OCI-LY7 (cell line): ENCODE measurements at regions not wholly inside any gene's neighbourhood (a gene's known extent, or its start where the extent isn't known, plus 50 kb on each side); places are given as distances from the start of the nearest gene placed in this dataset.

Experiments
- BruUV-seq: library from RNA; stranded (reverse); fragments of 400-500 nt; replicated peaks from 2 replicates; lab custom pipeline; 2021; lab: Mats Ljungman, UMichigan
- CTCF ChIA-PET: fragments of 300-600 bp; sonication (Branson Sonifier 250); formaldehyde crosslinking; loops from one replicate; lab custom pipeline; 2022; ENCODE audit warnings: antibody characterized with exemption; ENCODE audit not compliant: unreplicated experiment; lab: Charles Lee
- POLR2A ChIA-PET: fragments of 300-600 bp; sonication (Branson Sonifier 250); formaldehyde crosslinking; loops from one replicate; lab custom pipeline; 2022; ENCODE audit warnings: antibody characterized with exemption; lab: Charles Lee
- DNase-seq: peaks from one replicate; pipeline ENCODE4 v3.0.0-alpha.2; 2015; ENCODE audit warnings: low spot score
- H2AFZ ChIP-seq: fragments of 200-600 bp; sonication (generic), shearing (Covaris generic); 2 replicates; pipeline ENCODE4 v1.6.1; 2014; ENCODE audit warnings: mild to moderate bottlenecking, antibody characterized with exemption, low read length, moderate library complexity
- H3K27ac ChIP-seq: fragments of 200-600 bp; sonication (generic); 2 replicates; pipeline ENCODE4 v1.5.1; 2014; ENCODE audit warnings: mixed run types, low read depth, mild to moderate bottlenecking, moderate library complexity, low read length, inconsistent platforms; ENCODE audit not compliant: poor library complexity, severe bottlenecking
- H3K36me3 ChIP-seq: fragments of 200-600 bp; sonication (generic); 2 replicates; pipeline ENCODE4 v1.6.1; 2014; ENCODE audit warnings: mild to moderate bottlenecking, antibody characterized with exemption, low read length, moderate library complexity, mixed read lengths; ENCODE audit not compliant: insufficient read depth
- H3K4me1 ChIP-seq: fragments of 200-600 bp; sonication (generic); 2 replicates; pipeline ENCODE4 v1.5.1; 2014; ENCODE audit warnings: mild to moderate bottlenecking, low read length; ENCODE audit not compliant: insufficient read depth, poor library complexity, severe bottlenecking
- H3K4me2 ChIP-seq: fragments of 200-600 bp; sonication (generic); 2 replicates; pipeline ENCODE4 v1.6.1; 2014; ENCODE audit warnings: mild to moderate bottlenecking, low read length
- H3K4me3 ChIP-seq: fragments of 200-600 bp; sonication (generic); 2 replicates; pipeline ENCODE4 v1.5.1; 2014; ENCODE audit warnings: mild to moderate bottlenecking, low read depth, low read length; ENCODE audit not compliant: poor library complexity, severe bottlenecking
- H3K79me2 ChIP-seq: fragments of 200-600 bp; sonication (generic); 2 replicates; pipeline ENCODE4 v1.6.1; 2016; ENCODE audit warnings: low read depth, mild to moderate bottlenecking, low read length, moderate library complexity, mixed read lengths; ENCODE audit not compliant: insufficient read depth
- H3K9me2 ChIP-seq: fragments of 200-600 bp; sonication (generic); 2 replicates; pipeline ENCODE4 v1.6.1; 2016; ENCODE audit warnings: mild to moderate bottlenecking, low read length, mixed read lengths; ENCODE audit not compliant: insufficient read depth
- H3K9me3 ChIP-seq: fragments of 200-600 bp; sonication (generic); 2 replicates; pipeline ENCODE4 v1.6.1; 2014; ENCODE audit warnings: mild to moderate bottlenecking, mixed run types, low read length, mixed read lengths
- H4K20me1 ChIP-seq: fragments of 200-600 bp; sonication (generic); 2 replicates; pipeline ENCODE4 v1.6.1; 2014; ENCODE audit warnings: mild to moderate bottlenecking, antibody characterized with exemption, low read length, moderate library complexity, mixed read lengths; ENCODE audit not compliant: insufficient read depth
- CTCF ChIP-seq: fragments of 200-600 bp; sonication (generic); conservative IDR thresholded peaks from 2 replicates; pipeline ENCODE4 v1.5.1; 2014; ENCODE audit warnings: mild to moderate bottlenecking, antibody characterized with exemption, low read length, moderate library complexity, mixed read lengths
- EZH2phosphoT487 ChIP-seq: fragments of 200-600 bp; sonication (generic); IDR thresholded peaks from 2 replicates; pipeline ENCODE4 v1.6.1; 2018; ENCODE audit warnings: low read depth, borderline replicate concordance, mild to moderate bottlenecking, mixed run types, antibody characterized with exemption, low read length, moderate library complexity, mixed read lengths
- intact Hi-C: fragments of 100-400 bp; cut with micrococcal nuclease; formaldehyde crosslinking; loops from one replicate; pipeline ENCODE4 v1.10.0; 2022; ENCODE audit not compliant: unreplicated experiment

- intact Hi-C loops, result no loop called here
- H2AFZ ChIP-seq, result no peak overlapping the region
- TF ChIP-seq EZH2phosphoT487 (no peak), CTCF (no peak)
- no peak for DNase-seq
- H3K9me2 ChIP-seq, result no peaks in the 10 kb centered on the region
- no peaks in the 10 kb centered on the region for H3K79me2 ChIP-seq
- peaks cover 6% of the 10 kb centered on the region; the same call in 1 of the 2 replicates for H3K36me3 ChIP-seq
- peaks cover 27% of the 10 kb centered on the region for H3K4me1 ChIP-seq
- BruUV-seq, result no TSS peak
- no peaks in the 10 kb centered on the region for H4K20me1 ChIP-seq
- POLR2A ChIA-PET, result no interaction called here
- H3K27ac ChIP-seq, result no peak overlapping the region
- CTCF ChIA-PET, result no interaction called here
- no peak overlapping the region for H3K4me2 ChIP-seq
- no peak overlapping the region for H3K4me3 ChIP-seq
- peaks cover 29% of the 10 kb centered on the region; the same call in 1 of the 2 replicates for H3K9me3 ChIP-seq
These were observed 74.9 kb upstream of the ZNF280D start for GRCh38 chr15:56808160-56808559.

- Histone ChIP-seq H2AFZ (peak overlapping the region; percentile 99), H3K4me2 (peak overlapping the region; percentile 72), H3K27ac (no peak overlapping the region), H3K79me2 (no peaks in the 10 kb centered on the region), H4K20me1 (no peaks in the 10 kb centered on the region), H3K4me1 (peaks cover 22% of the 10 kb centered on the region), H3K9me2 (no peaks in the 10 kb centered on the region), H3K36me3 (peaks cover 6% of the 10 kb centered on the region; the same call in 1 of the 2 replicates), H3K4me3 (peak overlapping the region; percentile 51), H3K9me3 (peaks cover 29% of the 10 kb centered on the region; the same call in 1 of the 2 replicates)
- ChIA-PET CTCF (no interaction called here), POLR2A (interaction anchor here (1.1 kb wide), 1 partner anchor 104 kb away, joined by 3 read pairs; no protein-coding TSS in a partner anchor)
- intact Hi-C loops, result no loop called here
- no peak for DNase-seq
- no TSS peak for BruUV-seq
- no peak for TF ChIP-seq EZH2phosphoT487
- TF ChIP-seq CTCF, result no peak
These were observed 72.8 kb upstream of the ZNF280D start for GRCh38 chr15:56806148-56806536.

- intact Hi-C loops, result no loop called here
- peaks cover 6% of the 10 kb centered on the region; the same call in 1 of the 2 replicates for H3K36me3 ChIP-seq
- H3K4me1 ChIP-seq, result peaks cover 22% of the 10 kb centered on the region
- CTCF ChIA-PET, result no interaction called here
- no peaks in the 10 kb centered on the region for H4K20me1 ChIP-seq
- H3K9me3 ChIP-seq, result peaks cover 29% of the 10 kb centered on the region; the same call in 1 of the 2 replicates
- no peaks in the 10 kb centered on the region for H3K79me2 ChIP-seq
- H3K27ac ChIP-seq, result no peak overlapping the region
- POLR2A ChIA-PET, result interaction anchor here (0.7 to 1.1 kb wide), 2 partner anchors 103 to 274 kb away, joined by 3 read pairs; no protein-coding TSS in a partner anchor
- no peak for TF ChIP-seq CTCF
- no peak for TF ChIP-seq EZH2phosphoT487
- no peak for DNase-seq
- peak overlapping the region; percentile 99 for H2AFZ ChIP-seq
- H3K9me2 ChIP-seq, result no peaks in the 10 kb centered on the region
- H3K4me3 ChIP-seq, result peak overlapping the region; percentile 51
- BruUV-seq, result no TSS peak
- H3K4me2 ChIP-seq, result peak overlapping the region; percentile 72
These were observed 72.3 kb upstream of the ZNF280D start for GRCh38 chr15:56805466-56806147.
